Pancreas (tissue), 10 donors: ENCODE measurements at regions not wholly inside any gene's neighbourhood (a gene's known extent, or its start where the extent isn't known, plus 50 kb on each side); places are given as distances from the start of the nearest gene placed in this dataset.

Experiments used
- ATAC-seq, 4 donors: fragments of 200-7000 bp; cut with Tn5 transposase; one replicate each; pipeline versions ENCODE4 v1.8.0 to v1.9.1; 2020; ENCODE audit warnings: mild to moderate bottlenecking in 4 of 4, moderate library complexity in 4 of 4
- DNase-seq, 6 donors: peaks; one replicate each; pipeline ENCODE4 v3.0.0-alpha.2; 2020
- FAIRE-seq: peaks from 2 replicates; lab custom pipeline; 2012; peaks lifted over from hg19 to GRCh38; lab: Jason Lieb, UNC
- H3K27ac ChIP-seq, 4 donors: fragments of 200-600 bp; sonication (generic); 1 replicate in 3 of 4; 2 replicates in 1 of 4; pipeline versions ENCODE4 v1.5.0 to v1.8.0; 2020
- H3K27me3 ChIP-seq, 4 donors: fragments of 200-600 bp; one replicate each; pipeline ENCODE4 v1.8.0; 2021
- H3K36me3 ChIP-seq, 3 donors: fragments of 200-600 bp; sonication (generic) in 1 of 3; one replicate each; pipeline versions ENCODE4 v1.5.0 to v1.8.0; 2020 to 2021
- H3K4me1 ChIP-seq, 3 donors: fragments of 200-600 bp; one replicate each; pipeline ENCODE4 v1.8.0; 2021
- H3K4me3 ChIP-seq, 4 donors: fragments of 200-600 bp; sonication (generic) in 2 of 4; one replicate each; pipeline versions ENCODE4 v1.5.0 to v1.8.0; 2020 to 2021
- H3K9me3 ChIP-seq, 4 donors: fragments of 200-600 bp; one replicate each; pipeline ENCODE4 v1.8.0; 2021
- WGBS, 2 donors: extraction: QIAGEN DNeasy Blood & Tissue Kit; methylation state at CpG; one replicate each; pipeline ENCODE4 v1.1.7; 2013; 5-methylcytosine and 5-hydroxymethylcytosine counted together
- intact Hi-C, 3 donors: fragments of 100-400 bp; cut with DNase I; formaldehyde crosslinking; loops; one replicate each; pipeline versions ENCODE4 v1.11.1 to v1.14.2; 2022
- TF ChIP-seq, protein P1 (sequence below), 4 donors: fragments of 200-600 bp; sonication (generic) in 3 of 4; IDR thresholded peaks; one replicate each; pipeline versions ENCODE4 v1.5.0 to v1.8.0; 2021; ENCODE audit warnings: antibody characterized with exemption in 4 of 4
- donor health status: healthy with polysubstance abuse.
- donor health status: DM: no; HTN: no; CAD: no; lungs with moderate emphysema.
- donor health status: DM: no; HTN: no; CAD: no.
- donor health status: control.
- donor health status: control.
- donor health status: Bipolar disorder and iron deficiency.
- donor health status: DM: yes; HTN: yes; CAD: no.
- donor health status: DM: no; HTN: no; CAD: no.
- donor health status: DM: no; HTN: no; CAD: no.
- donor health status: DM: yes; HTN: yes; CAD: no.

DNA sequence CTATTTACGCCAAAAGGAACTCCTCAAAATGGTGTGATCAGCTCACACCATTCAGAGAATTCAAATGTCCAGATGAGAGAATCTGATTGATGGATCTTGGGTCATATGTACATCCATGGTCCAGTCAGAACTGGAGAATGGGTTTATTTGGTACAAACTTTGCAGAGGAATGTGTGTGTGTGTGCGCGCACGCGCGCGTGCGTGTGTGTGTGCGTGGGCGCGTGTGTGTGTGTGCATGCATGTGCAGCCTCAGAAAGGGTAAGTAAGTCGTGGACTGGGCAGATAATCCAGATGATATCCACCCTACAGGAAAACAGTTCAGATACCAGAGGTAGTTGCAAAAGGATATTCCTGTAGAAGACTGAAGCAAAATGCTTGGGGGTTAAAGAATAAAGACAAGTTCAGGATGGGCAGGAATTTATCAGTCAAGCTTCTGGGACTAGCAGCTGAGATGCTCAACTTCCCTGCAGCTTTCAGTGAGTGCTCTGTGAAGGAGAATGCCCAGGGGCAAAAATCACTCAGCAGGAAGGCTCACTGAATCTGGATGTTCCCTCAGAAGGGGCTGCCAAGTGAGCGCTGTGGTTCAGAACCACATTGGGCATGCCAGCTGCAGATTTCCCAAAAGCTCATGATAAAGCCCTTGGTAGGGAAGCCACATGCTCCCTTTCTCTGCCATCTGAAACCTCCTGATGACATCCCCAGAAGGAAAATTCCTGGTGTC is 440.5 kb upstream of the SGCD start:
- Histone ChIP-seq H3K27ac (no peak overlapping the region), H3K36me3 (no peaks in the 10 kb centered on the region), H3K27me3 (no peaks in the 10 kb centered on the region), H3K9me3 (no peaks in the 10 kb centered on the region), H3K4me3 (no peak overlapping the region), H3K4me1 (no peaks in the 10 kb centered on the region)
- WGBS, 2 donors, result 80 to 82% methylated on average over 13 of the region's 13 CpGs
- FAIRE-seq (no peak), DNase-seq (no peak), ATAC-seq (no peak)
- intact Hi-C loops, result no loop called here
- TF ChIP-seq, protein P1, sequence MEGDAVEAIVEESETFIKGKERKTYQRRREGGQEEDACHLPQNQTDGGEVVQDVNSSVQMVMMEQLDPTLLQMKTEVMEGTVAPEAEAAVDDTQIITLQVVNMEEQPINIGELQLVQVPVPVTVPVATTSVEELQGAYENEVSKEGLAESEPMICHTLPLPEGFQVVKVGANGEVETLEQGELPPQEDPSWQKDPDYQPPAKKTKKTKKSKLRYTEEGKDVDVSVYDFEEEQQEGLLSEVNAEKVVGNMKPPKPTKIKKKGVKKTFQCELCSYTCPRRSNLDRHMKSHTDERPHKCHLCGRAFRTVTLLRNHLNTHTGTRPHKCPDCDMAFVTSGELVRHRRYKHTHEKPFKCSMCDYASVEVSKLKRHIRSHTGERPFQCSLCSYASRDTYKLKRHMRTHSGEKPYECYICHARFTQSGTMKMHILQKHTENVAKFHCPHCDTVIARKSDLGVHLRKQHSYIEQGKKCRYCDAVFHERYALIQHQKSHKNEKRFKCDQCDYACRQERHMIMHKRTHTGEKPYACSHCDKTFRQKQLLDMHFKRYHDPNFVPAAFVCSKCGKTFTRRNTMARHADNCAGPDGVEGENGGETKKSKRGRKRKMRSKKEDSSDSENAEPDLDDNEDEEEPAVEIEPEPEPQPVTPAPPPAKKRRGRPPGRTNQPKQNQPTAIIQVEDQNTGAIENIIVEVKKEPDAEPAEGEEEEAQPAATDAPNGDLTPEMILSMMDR (IDR thresholded peaks at IDR 0.05), result no peak

GRCh38 chr5:155895484-155895883 is 431.5 kb upstream of the SGCD start:
- no peaks in the 10 kb centered on the region for H3K9me3 ChIP-seq
- intact Hi-C loops, result no loop called here
- no peak overlapping the region for H3K27ac ChIP-seq
- H3K36me3 ChIP-seq, result no peaks in the 10 kb centered on the region
- FAIRE-seq, result no peak
- H3K4me3 ChIP-seq, result no peak overlapping the region
- WGBS, 2 donors, result 66 to 82% methylated on average over 2 of the region's 2 CpGs
- ATAC-seq, result no peak
- H3K27me3 ChIP-seq, result no peaks in the 10 kb centered on the region
- H3K4me1 ChIP-seq, result no peaks in the 10 kb centered on the region
- no peak for DNase-seq
- TF ChIP-seq, protein P1 (IDR thresholded peaks at IDR 0.05), result no peak

- WGBS, 2 donors, result 47 to 60% methylated on average over 3 of the region's 3 CpGs
- Histone ChIP-seq H3K4me1 (no peaks in the 10 kb centered on the region), H3K36me3 (no peaks in the 10 kb centered on the region), H3K9me3 (no peaks in the 10 kb centered on the region), H3K27me3 (no peaks in the 10 kb centered on the region), H3K4me3 (no peak overlapping the region), H3K27ac (no peak overlapping the region)
- TF ChIP-seq, protein P1 (IDR thresholded peaks at IDR 0.05), result no peak
- intact Hi-C loops, result no loop called here
- ATAC-seq (no peak), DNase-seq (no peak), FAIRE-seq (no peak)
These were observed 429.2 kb upstream of the SGCD start for GRCh38 chr5:155897761-155898160.

DNA sequence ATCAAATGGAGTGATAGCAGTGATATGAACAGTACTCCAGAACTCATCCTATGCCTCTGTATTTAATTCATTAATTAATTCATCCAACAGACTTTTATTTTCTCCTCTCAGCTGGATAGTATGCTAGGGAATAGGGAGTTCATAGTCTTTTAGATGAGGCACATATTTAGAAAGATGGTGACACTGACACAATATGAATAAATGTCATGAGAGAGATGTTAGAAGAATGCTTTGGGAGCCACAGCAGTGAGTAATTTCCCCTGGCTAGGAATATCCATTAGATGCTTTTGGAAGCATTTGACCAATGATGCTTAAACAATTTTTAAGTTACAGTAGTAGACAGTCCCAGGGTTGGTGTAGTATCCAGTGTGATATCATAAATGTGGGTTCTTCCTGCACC is 428.7 kb upstream of the SGCD start:
- no peaks in the 10 kb centered on the region for H3K36me3 ChIP-seq
- H3K27me3 ChIP-seq, result no peaks in the 10 kb centered on the region
- no peak for DNase-seq
- intact Hi-C loops, result no loop called here
- TF ChIP-seq, protein P1 (IDR thresholded peaks at IDR 0.05), result no peak
- no peaks in the 10 kb centered on the region for H3K4me1 ChIP-seq
- FAIRE-seq, result no peak
- H3K27ac ChIP-seq, result no peak overlapping the region
- no peaks in the 10 kb centered on the region for H3K9me3 ChIP-seq
- no peak for ATAC-seq
- no peak overlapping the region for H3K4me3 ChIP-seq

GRCh38 chr5:155903791-155904190 is 423.2 kb upstream of the SGCD start:
- 61 to 74% methylated on average over 4 of the region's 4 CpGs for WGBS, 2 donors
- H3K27ac ChIP-seq, result no peak overlapping the region

More at GRCh38 chr5:155903791-155904190, 423.2 kb upstream of the SGCD start:
- Histone ChIP-seq H3K4me3 (no peak overlapping the region), H3K36me3 (no peaks in the 10 kb centered on the region), H3K4me1 (no peaks in the 10 kb centered on the region), H3K27me3 (no peaks in the 10 kb centered on the region), H3K9me3 (no peaks in the 10 kb centered on the region)
- ATAC-seq, result no peak
- no peak for DNase-seq
- intact Hi-C loops, result no loop called here
- no peak for FAIRE-seq
- TF ChIP-seq, protein P1 (IDR thresholded peaks at IDR 0.05), result no peak
